Cardiac fibroblast (primary cell): ENCODE measurements at regions not wholly inside any gene's neighbourhood (a gene's known extent, or its start where the extent isn't known, plus 50 kb on each side); places are given as distances from the start of the nearest gene placed in this dataset.

Source experiments
- DNase-seq, 2 donors: peaks; one replicate each; pipeline versions ENCODE4 v3.0.0 to v3.0.0-alpha.2; 2010; ENCODE audit warnings: low read depth in 2 of 2
- H3K4me3 ChIP-seq, 2 donors: replicated peaks in 1 of 2; 1 replicate in 1 of 2; 2 replicates in 1 of 2; pipeline ENCODE4 v1.5.1; 2011; ENCODE audit warnings: low read depth in 2 of 2, low read length in 2 of 2, mild to moderate bottlenecking in 2 of 2, moderate library complexity in 1 of 2
- CTCF ChIP-seq: IDR thresholded peaks from one replicate; pipeline ENCODE4 v1.5.1; 2011; ENCODE audit warnings: low read depth, mild to moderate bottlenecking, low read length, inconsistent platforms

GRCh38 chr14:85412756-85413155 is 117.2 kb upstream of the FLRT2 start:
- TF ChIP-seq CTCF = no peak
- DNase-seq = no peak
- no peak overlapping the region for H3K4me3 ChIP-seq

GRCh38 chr14:85413836-85414526 is 116.0 kb upstream of the FLRT2 start:
- TF ChIP-seq CTCF = no peak
- no peak overlapping the region for H3K4me3 ChIP-seq
- peak in 1 of 2 donors; percentile 62 for DNase-seq

- peak; percentile 94 to 99 for DNase-seq
- no peak overlapping the region for H3K4me3 ChIP-seq
- TF ChIP-seq CTCF = peak; percentile 79
These were observed 114.8 kb upstream of the FLRT2 start for GRCh38 chr14:85415015-85415712.

GRCh38 chr14:85416771-85417170 is 113.2 kb upstream of the FLRT2 start:
- no peak overlapping the region for H3K4me3 ChIP-seq
- peak; percentile 69 to 91 for DNase-seq
- no peak for TF ChIP-seq CTCF

- TF ChIP-seq CTCF = no peak
- no peak for DNase-seq
These were observed 112.5 kb upstream of the FLRT2 start for GRCh38 chr14:85417396-85417795.

GRCh38 chr14:85418721-85419120 is 111.2 kb upstream of the FLRT2 start:
- H3K4me3 ChIP-seq = no peak overlapping the region
- TF ChIP-seq CTCF = no peak
- peak in 1 of 2 donors; percentile 35 for DNase-seq

More at GRCh38 chr14:85417396-85417795, 112.5 kb upstream of the FLRT2 start:
- no peak overlapping the region for H3K4me3 ChIP-seq

GRCh38 chr14:85420278-85420677 is 109.7 kb upstream of the FLRT2 start:
- DNase-seq = no peak
- TF ChIP-seq CTCF = no peak
- no peak overlapping the region for H3K4me3 ChIP-seq
